Breast epithelium (tissue), 4 donors: ENCODE measurements at regions not wholly inside any gene's neighbourhood (a gene's known extent, or its start where the extent isn't known, plus 50 kb on each side); places are given as distances from the start of the nearest gene placed in this dataset.

Source experiments
- DNase-seq, 2 donors: peaks; one replicate each; pipeline ENCODE4 v3.0.0-alpha.2; 2019; ENCODE audit warnings: low spot score in 2 of 2
- H3K27ac ChIP-seq, 2 donors: fragments of 200-600 bp; sonication (generic) in 1 of 2; one replicate each; pipeline ENCODE4 v1.5.1; 2016 to 2019; ENCODE audit warnings: mild to moderate bottlenecking in 1 of 2
- H3K27me3 ChIP-seq, 2 donors: fragments of 200-600 bp; sonication (generic) in 1 of 2; one replicate each; pipeline versions ENCODE4 v1.5.1 to v1.6.0; 2017 to 2019; ENCODE audit warnings: control low read depth in 1 of 2, mild to moderate bottlenecking in 1 of 2
- H3K36me3 ChIP-seq: fragments of 200-600 bp; one replicate; pipeline ENCODE4 v1.5.1; 2019
- H3K4me1 ChIP-seq, 2 donors: fragments of 200-600 bp; sonication (generic); one replicate each; pipeline ENCODE4 v1.5.1; 2016 to 2019; ENCODE audit warnings: control low read depth in 1 of 2
- H3K4me3 ChIP-seq, 3 donors: fragments of 200-600 bp; sonication (generic); 1 replicate in 2 of 3; 2 replicates in 1 of 3; pipeline ENCODE4 v1.5.1; 2016 to 2019; ENCODE audit warnings: mild to moderate bottlenecking in 3 of 3, moderate library complexity in 2 of 3
- H3K9me3 ChIP-seq, 2 donors: fragments of 200-600 bp; sonication (generic) in 1 of 2; one replicate each; pipeline ENCODE4 v1.5.1; 2016 to 2019; ENCODE audit warnings: control low read depth in 1 of 2
- CTCF ChIP-seq, 3 donors: fragments of 450-650 bp; IDR thresholded peaks; one replicate each; pipeline ENCODE4 v1.5.1; 2016 to 2017; ENCODE audit warnings: antibody characterized with exemption in 3 of 3, mild to moderate bottlenecking in 3 of 3, moderate library complexity in 3 of 3
- POLR2A ChIP-seq: fragments of 450-650 bp; IDR thresholded peaks from one replicate; pipeline ENCODE4 v1.6.1; 2016; ENCODE audit warnings: antibody characterized with exemption, mild to moderate bottlenecking, moderate library complexity
- POLR2AphosphoS5 ChIP-seq, 3 donors: sonication (generic); formaldehyde crosslinking; IDR thresholded peaks; one replicate each; pipeline ENCODE4 v1.6.1; 2017; ENCODE audit warnings: antibody characterized with exemption in 3 of 3
- intact Hi-C: fragments of 100-400 bp; cut with DNase I; formaldehyde crosslinking; loops from one replicate; pipeline ENCODE4 v1.15.1; 2023; ENCODE audit warnings: low total_unique reads

GRCh38 chr1:105492921-105493320 is 1563.6 kb upstream of the PRMT6 start:
- Histone ChIP-seq H3K27me3 (no peaks in the 10 kb centered on the region), H3K36me3 (no peaks in the 10 kb centered on the region), H3K27ac (no peak overlapping the region), H3K4me3 (no peak overlapping the region), H3K9me3 (no peaks in the 10 kb centered on the region), H3K4me1 (no peaks in the 10 kb centered on the region)
- no peak for DNase-seq
- intact Hi-C loops = no loop called here
- TF ChIP-seq POLR2A = no peak
- TF ChIP-seq CTCF (IDR thresholded peaks at IDR 0.05) = no peak
- no peak for TF ChIP-seq POLR2AphosphoS5 (IDR thresholded peaks at IDR 0.05)

- H3K9me3 ChIP-seq = no peaks in the 10 kb centered on the region
- no peaks in the 10 kb centered on the region for H3K36me3 ChIP-seq
- H3K27me3 ChIP-seq = no peaks in the 10 kb centered on the region
- intact Hi-C loops = no loop called here
- no peak overlapping the region for H3K27ac ChIP-seq
- H3K4me1 ChIP-seq = no peaks in the 10 kb centered on the region
- TF ChIP-seq POLR2A (no peak), CTCF (IDR thresholded peaks at IDR 0.05) (no peak), POLR2AphosphoS5 (IDR thresholded peaks at IDR 0.05) (no peak)
- no peak overlapping the region for H3K4me3 ChIP-seq
- DNase-seq = no peak
Measured at GRCh38 chr1:105516068-105516467, 1540.4 kb upstream of the PRMT6 start.

- intact Hi-C loops = no loop called here
- no peaks in the 10 kb centered on the region for H3K9me3 ChIP-seq
- H3K27me3 ChIP-seq = no peaks in the 10 kb centered on the region
- H3K27ac ChIP-seq = no peak overlapping the region
- H3K36me3 ChIP-seq = no peaks in the 10 kb centered on the region
- H3K4me1 ChIP-seq = no peaks in the 10 kb centered on the region
- TF ChIP-seq POLR2A (no peak), POLR2AphosphoS5 (IDR thresholded peaks at IDR 0.05) (no peak), CTCF (IDR thresholded peaks at IDR 0.05) (no peak)
- DNase-seq = no peak
- no peak overlapping the region for H3K4me3 ChIP-seq
Measured at GRCh38 chr1:105533996-105534395, 1522.5 kb upstream of the PRMT6 start.

- Histone ChIP-seq H3K27me3 (no peaks in the 10 kb centered on the region), H3K36me3 (no peaks in the 10 kb centered on the region), H3K27ac (no peak overlapping the region), H3K4me1 (no peaks in the 10 kb centered on the region), H3K4me3 (no peak overlapping the region), H3K9me3 (peaks cover 0 to 4% of the 10 kb centered on the region in 2 donors)
- TF ChIP-seq POLR2A (no peak), POLR2AphosphoS5 (IDR thresholded peaks at IDR 0.05) (no peak), CTCF (IDR thresholded peaks at IDR 0.05) (no peak)
- no peak for DNase-seq
- intact Hi-C loops = no loop called here
Measured at GRCh38 chr1:105544475-105544874, 1512.0 kb upstream of the PRMT6 start.

- no peaks in the 10 kb centered on the region for H3K4me1 ChIP-seq
- no peak overlapping the region for H3K4me3 ChIP-seq
- intact Hi-C loops = no loop called here
- no peaks in the 10 kb centered on the region for H3K36me3 ChIP-seq
- H3K27me3 ChIP-seq = no peaks in the 10 kb centered on the region
- DNase-seq = no peak
- no peak overlapping the region for H3K27ac ChIP-seq
- no peak for TF ChIP-seq POLR2A
- no peak for TF ChIP-seq CTCF (IDR thresholded peaks at IDR 0.05)
- TF ChIP-seq POLR2AphosphoS5 (IDR thresholded peaks at IDR 0.05) = no peak
- H3K9me3 ChIP-seq = peaks cover 0 to 5% of the 10 kb centered on the region in 2 donors
Measured at GRCh38 chr1:105556266-105556665, 1500.2 kb upstream of the PRMT6 start.
